PFSK-1 (cell line): ENCODE measurements at regions not wholly inside any gene's neighbourhood (a gene's known extent, or its start where the extent isn't known, plus 50 kb on each side); places are given as distances from the start of the nearest gene placed in this dataset.

ENCODE experiments used
- FOXP2 ChIP-seq: optimal IDR thresholded peaks from 2 replicates; pipeline ENCODE3; 2011; ENCODE audit warnings: borderline replicate concordance, control low read depth, inconsistent platforms; ENCODE audit not compliant: insufficient read depth; ENCODE audit errors: extremely low read length, extremely low read depth
- POLR2AphosphoS5 ChIP-seq: IDR thresholded peaks from 2 replicates; pipeline ENCODE4 v1.6.1; 2012; ENCODE audit warnings: low read depth, mild to moderate bottlenecking, control low read depth, low read length, moderate library complexity
- SIN3A ChIP-seq: IDR thresholded peaks from 2 replicates; pipeline ENCODE4 v1.6.1; 2012; ENCODE audit warnings: mild to moderate bottlenecking, low read length, moderate library complexity, borderline replicate concordance; ENCODE audit not compliant: insufficient read depth
- TAF1 ChIP-seq: IDR thresholded peaks from 2 replicates; pipeline ENCODE4 v1.6.1; 2012; ENCODE audit warnings: low read length, control low read depth, borderline replicate concordance; ENCODE audit not compliant: insufficient read depth
- TF ChIP-seq, protein P1 (sequence below), 2 experiments: IDR thresholded peaks; 2 replicates each; pipeline versions ENCODE4 v1.6.1 to v1.8.0; 2011 to 2012; ENCODE audit warnings: low read depth in 2 of 2, low read length in 2 of 2, control low read depth in 1 of 2, inconsistent platforms in 1 of 2, mild to moderate bottlenecking in 1 of 2, moderate library complexity in 1 of 2; ENCODE audit not compliant: insufficient read depth in 1 of 2

DNA sequence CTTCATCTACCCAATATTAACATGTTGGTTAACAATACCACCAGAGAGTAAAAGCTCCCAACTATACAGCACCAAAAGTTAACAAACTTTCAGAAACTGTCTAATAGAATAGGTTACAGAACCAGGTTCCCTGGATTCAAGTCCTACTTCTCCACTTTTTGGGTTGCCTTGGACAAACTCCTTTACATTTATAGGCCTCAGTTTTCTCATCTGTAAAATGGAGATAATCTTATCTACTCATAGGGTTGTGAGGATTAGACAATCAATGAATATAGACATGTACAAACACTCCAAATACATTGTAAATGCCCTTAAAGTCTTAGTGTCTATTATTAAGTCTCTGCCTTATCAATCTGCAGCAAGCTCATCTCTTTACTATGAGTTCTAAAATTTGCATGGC, 435.2 kb downstream of the ZFHX3 start:
- TF ChIP-seq SIN3A (no peak), POLR2AphosphoS5 (no peak), TAF1 (no peak), FOXP2 (no peak)
- TF ChIP-seq, protein P1, sequence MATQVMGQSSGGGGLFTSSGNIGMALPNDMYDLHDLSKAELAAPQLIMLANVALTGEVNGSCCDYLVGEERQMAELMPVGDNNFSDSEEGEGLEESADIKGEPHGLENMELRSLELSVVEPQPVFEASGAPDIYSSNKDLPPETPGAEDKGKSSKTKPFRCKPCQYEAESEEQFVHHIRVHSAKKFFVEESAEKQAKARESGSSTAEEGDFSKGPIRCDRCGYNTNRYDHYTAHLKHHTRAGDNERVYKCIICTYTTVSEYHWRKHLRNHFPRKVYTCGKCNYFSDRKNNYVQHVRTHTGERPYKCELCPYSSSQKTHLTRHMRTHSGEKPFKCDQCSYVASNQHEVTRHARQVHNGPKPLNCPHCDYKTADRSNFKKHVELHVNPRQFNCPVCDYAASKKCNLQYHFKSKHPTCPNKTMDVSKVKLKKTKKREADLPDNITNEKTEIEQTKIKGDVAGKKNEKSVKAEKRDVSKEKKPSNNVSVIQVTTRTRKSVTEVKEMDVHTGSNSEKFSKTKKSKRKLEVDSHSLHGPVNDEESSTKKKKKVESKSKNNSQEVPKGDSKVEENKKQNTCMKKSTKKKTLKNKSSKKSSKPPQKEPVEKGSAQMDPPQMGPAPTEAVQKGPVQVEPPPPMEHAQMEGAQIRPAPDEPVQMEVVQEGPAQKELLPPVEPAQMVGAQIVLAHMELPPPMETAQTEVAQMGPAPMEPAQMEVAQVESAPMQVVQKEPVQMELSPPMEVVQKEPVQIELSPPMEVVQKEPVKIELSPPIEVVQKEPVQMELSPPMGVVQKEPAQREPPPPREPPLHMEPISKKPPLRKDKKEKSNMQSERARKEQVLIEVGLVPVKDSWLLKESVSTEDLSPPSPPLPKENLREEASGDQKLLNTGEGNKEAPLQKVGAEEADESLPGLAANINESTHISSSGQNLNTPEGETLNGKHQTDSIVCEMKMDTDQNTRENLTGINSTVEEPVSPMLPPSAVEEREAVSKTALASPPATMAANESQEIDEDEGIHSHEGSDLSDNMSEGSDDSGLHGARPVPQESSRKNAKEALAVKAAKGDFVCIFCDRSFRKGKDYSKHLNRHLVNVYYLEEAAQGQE (IDR thresholded peaks at IDR 0.05; ENCODE audit: insufficient read depth in 1 of 2, low read depth in 2 of 2, low read length in 2 of 2) = no peak
